ENCODE measurements at regions not wholly inside any gene's neighbourhood (a gene's known extent, or its start where the extent isn't known, plus 50 kb on each side); places are given as distances from the start of the nearest gene placed in this dataset.

DNA sequence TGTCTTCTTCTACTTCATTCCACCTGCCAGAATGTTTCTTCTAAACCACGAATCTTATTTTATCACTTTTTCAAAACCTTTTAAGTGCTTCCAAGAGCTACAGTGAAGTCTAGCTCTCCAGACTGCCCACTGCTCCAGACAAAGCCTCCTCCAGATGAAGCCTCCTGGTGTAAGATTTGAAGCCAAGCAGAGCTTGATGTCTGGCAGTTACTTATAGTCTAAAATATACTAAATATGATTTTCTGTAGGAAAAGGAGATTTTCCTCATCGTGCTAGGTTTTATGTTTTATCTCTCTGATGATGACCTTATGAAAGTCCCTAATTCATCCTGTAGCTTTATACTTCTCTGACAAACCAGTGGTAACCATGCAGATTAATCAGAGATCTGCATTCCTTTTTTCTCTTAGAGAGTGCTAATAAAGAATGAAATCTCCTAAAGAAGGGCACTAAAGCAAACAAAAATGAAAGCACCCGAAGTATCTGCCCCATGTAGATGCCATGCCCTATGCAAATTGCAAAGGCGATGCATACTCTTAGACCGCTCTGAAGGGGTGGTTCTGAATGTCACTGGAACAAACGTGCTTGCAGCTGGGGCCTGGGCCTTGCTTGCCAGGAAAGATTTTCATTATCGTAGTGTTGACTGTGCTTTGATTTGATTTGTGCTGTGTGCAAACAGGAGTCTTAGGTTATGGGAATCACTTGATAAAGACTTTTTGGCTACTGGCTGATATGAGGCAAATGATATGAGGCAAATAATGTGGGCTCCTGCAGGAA is 314.2 kb downstream of the PID1 start:
- H3K4me3 ChIP-seq (ENCODE audit: low read depth, low read length), result no peak overlapping the region
- DNase-seq (ENCODE audit: low read depth), result no peak

DNA sequence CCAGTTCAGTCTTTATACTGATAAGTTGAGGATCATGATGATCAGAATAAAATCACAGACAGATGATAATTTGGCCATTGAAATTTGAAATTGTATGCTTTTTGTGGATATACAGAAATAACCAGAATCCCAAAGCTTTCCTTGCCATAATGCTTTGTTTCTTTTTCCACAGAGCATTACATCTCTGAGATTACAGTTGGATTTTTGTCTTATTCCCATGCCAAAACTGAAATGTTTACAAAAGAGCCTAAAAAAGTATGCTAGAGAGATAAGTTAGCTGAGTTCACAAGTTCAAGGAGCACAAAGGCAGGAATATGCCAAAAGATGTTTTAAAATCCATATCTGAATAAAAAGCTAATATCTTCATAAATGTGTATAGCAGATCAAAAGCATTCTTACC is 321.3 kb downstream of the PID1 start:
- no peak overlapping the region for H3K4me3 ChIP-seq (ENCODE audit: low read depth, low read length)
- TF ChIP-seq, protein P1, sequence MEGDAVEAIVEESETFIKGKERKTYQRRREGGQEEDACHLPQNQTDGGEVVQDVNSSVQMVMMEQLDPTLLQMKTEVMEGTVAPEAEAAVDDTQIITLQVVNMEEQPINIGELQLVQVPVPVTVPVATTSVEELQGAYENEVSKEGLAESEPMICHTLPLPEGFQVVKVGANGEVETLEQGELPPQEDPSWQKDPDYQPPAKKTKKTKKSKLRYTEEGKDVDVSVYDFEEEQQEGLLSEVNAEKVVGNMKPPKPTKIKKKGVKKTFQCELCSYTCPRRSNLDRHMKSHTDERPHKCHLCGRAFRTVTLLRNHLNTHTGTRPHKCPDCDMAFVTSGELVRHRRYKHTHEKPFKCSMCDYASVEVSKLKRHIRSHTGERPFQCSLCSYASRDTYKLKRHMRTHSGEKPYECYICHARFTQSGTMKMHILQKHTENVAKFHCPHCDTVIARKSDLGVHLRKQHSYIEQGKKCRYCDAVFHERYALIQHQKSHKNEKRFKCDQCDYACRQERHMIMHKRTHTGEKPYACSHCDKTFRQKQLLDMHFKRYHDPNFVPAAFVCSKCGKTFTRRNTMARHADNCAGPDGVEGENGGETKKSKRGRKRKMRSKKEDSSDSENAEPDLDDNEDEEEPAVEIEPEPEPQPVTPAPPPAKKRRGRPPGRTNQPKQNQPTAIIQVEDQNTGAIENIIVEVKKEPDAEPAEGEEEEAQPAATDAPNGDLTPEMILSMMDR (IDR thresholded peaks at IDR 0.05; ENCODE audit: insufficient read depth, low read depth, low read length, missing control alignments), result no peak
- DNase-seq (ENCODE audit: low read depth), result no peak

More for the DNA sequence above, 314.2 kb downstream of the PID1 start:
- TF ChIP-seq, protein P1 (IDR thresholded peaks at IDR 0.05; ENCODE audit: insufficient read depth, low read depth, low read length, missing control alignments), result no peak

DNA sequence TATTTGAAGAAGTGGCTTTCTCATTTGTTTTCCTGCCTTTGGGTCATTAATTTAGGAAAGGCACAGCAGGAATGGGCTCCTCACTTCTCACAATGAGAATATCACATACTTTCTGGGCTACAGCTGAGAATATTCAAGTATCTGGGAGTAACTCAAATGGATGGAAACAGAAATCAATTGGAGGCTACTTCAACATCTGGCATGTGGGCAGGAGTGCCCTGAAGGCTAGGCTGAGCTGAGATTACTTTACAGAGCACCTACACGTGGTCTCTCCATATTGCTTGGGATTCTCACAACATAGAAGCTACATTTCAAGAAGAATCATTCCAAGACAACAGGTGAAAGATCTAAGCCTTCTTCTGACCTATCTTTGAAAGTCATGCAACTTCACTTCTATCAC is 325.4 kb downstream of the PID1 start:
- no peak overlapping the region for H3K4me3 ChIP-seq (ENCODE audit: low read depth, low read length)
- no peak for DNase-seq (ENCODE audit: low read depth)
- TF ChIP-seq, protein P1 (IDR thresholded peaks at IDR 0.05; ENCODE audit: insufficient read depth, low read depth, low read length, missing control alignments), result no peak

GRCh38 chr2:228942856-228943255 is 328.2 kb downstream of the PID1 start:
- TF ChIP-seq, protein P1 (IDR thresholded peaks at IDR 0.05; ENCODE audit: insufficient read depth, low read depth, low read length, missing control alignments), result no peak
- H3K4me3 ChIP-seq (ENCODE audit: low read depth, low read length), result no peak overlapping the region
- no peak for DNase-seq (ENCODE audit: low read depth)

GRCh38 chr2:228938629-228939028 is 332.5 kb downstream of the PID1 start:
- no peak overlapping the region for H3K4me3 ChIP-seq (ENCODE audit: low read depth, low read length)
- no peak for DNase-seq (ENCODE audit: low read depth)
- TF ChIP-seq, protein P1 (IDR thresholded peaks at IDR 0.05; ENCODE audit: insufficient read depth, low read depth, low read length, missing control alignments), result no peak

- TF ChIP-seq, protein P1 (IDR thresholded peaks at IDR 0.05; ENCODE audit: insufficient read depth, low read depth, low read length, missing control alignments), result no peak
- H3K4me3 ChIP-seq (ENCODE audit: low read depth, low read length), result no peak overlapping the region
- DNase-seq (ENCODE audit: low read depth), result no peak
Observed at GRCh38 chr2:228927028-228928010, 343.8 kb downstream of the PID1 start.

Data from GM12865 (cell line).